GM23338 (cell line): ENCODE measurements at regions not wholly inside any gene's neighbourhood (a gene's known extent, or its start where the extent isn't known, plus 50 kb on each side); places are given as distances from the start of the nearest gene placed in this dataset.

ENCODE experiments used
- ATAC-seq: fragments of 200-7000 bp; cut with Tn5 transposase; 3 replicates; pipeline ENCODE4 v1.9.1; 2020
- DNase-seq: peaks from one replicate; pipeline ENCODE4 v3.0.0-alpha.2; 2015; ENCODE audit warnings: low spot score
- H2AFZ ChIP-seq: fragments of 200-600 bp; sonication (generic); 2 replicates; pipeline ENCODE4 v1.8.0; 2016; ENCODE audit warnings: antibody characterized with exemption, mild to moderate bottlenecking, moderate library complexity
- H3F3A ChIP-seq: fragments of 200-600 bp; sonication (generic); replicated peaks from 2 replicates; pipeline ENCODE4 v1.8.0; 2017; ENCODE audit warnings: antibody characterized with exemption, mixed run types, low read depth
- H3K27ac ChIP-seq: fragments of 200-600 bp; sonication (generic); 2 replicates; pipeline ENCODE4 v1.6.1; 2016; ENCODE audit warnings: low read depth
- H3K27me3 ChIP-seq: fragments of 200-600 bp; sonication (generic); 2 replicates; pipeline ENCODE4 v1.8.0; 2016; ENCODE audit warnings: mild to moderate bottlenecking, mixed run types, moderate library complexity; ENCODE audit not compliant: insufficient read depth
- H3K36me3 ChIP-seq: fragments of 200-600 bp; sonication (generic); 2 replicates; pipeline ENCODE4 v1.8.0; 2016; ENCODE audit warnings: mild to moderate bottlenecking; ENCODE audit not compliant: insufficient read depth
- H3K4me1 ChIP-seq: fragments of 200-600 bp; sonication (generic); 2 replicates; pipeline ENCODE4 v1.8.0; 2016; ENCODE audit warnings: mild to moderate bottlenecking, moderate library complexity; ENCODE audit not compliant: insufficient read depth
- H3K4me2 ChIP-seq: fragments of 200-600 bp; sonication (generic); 2 replicates; pipeline ENCODE4 v1.7.1; 2017; ENCODE audit warnings: mixed run types
- H3K4me3 ChIP-seq: fragments of 200-600 bp; sonication (generic); 2 replicates; pipeline ENCODE4 v1.6.1; 2016; ENCODE audit warnings: mixed run types
- H3K79me2 ChIP-seq: fragments of 200-600 bp; sonication (generic); replicated peaks from 2 replicates; pipeline ENCODE4 v1.8.0; 2017; ENCODE audit warnings: mild to moderate bottlenecking; ENCODE audit not compliant: insufficient read depth
- H3K9me2 ChIP-seq: fragments of 200-600 bp; sonication (generic); 2 replicates; pipeline ENCODE4 v1.8.0; 2017; ENCODE audit not compliant: insufficient read depth
- H4K20me1 ChIP-seq: fragments of 200-600 bp; sonication (generic); replicated peaks from 2 replicates; pipeline ENCODE4 v1.8.0; 2017; ENCODE audit warnings: mild to moderate bottlenecking; ENCODE audit not compliant: insufficient read depth
- H3K27ac Mint-ChIP-seq: 2 replicates; pipeline ENCODE4 v1.8.0; 2020; ENCODE audit warnings: inconsistent platforms, mild to moderate bottlenecking, moderate library complexity, mixed read lengths
- H3K27me3 Mint-ChIP-seq: 3 replicates; pipeline ENCODE4 v1.8.0; 2022; ENCODE audit warnings: low read depth, mild to moderate bottlenecking, moderate library complexity, mixed read lengths, inconsistent platforms; ENCODE audit not compliant: insufficient read depth, poor library complexity
- H3K36me3 Mint-ChIP-seq: 3 replicates; pipeline ENCODE4 v1.8.0; 2021; ENCODE audit warnings: low read depth, mild to moderate bottlenecking, inconsistent platforms, moderate library complexity, mixed read lengths
- H3K4me1 Mint-ChIP-seq: 3 replicates; pipeline ENCODE4 v1.8.0; 2020; ENCODE audit warnings: mild to moderate bottlenecking, inconsistent platforms, mixed read lengths
- H3K4me3 Mint-ChIP-seq: 3 replicates; pipeline ENCODE4 v1.8.0; 2021; ENCODE audit warnings: moderate library complexity, mild to moderate bottlenecking, inconsistent platforms, mixed read lengths
- H3K9me3 Mint-ChIP-seq: 3 replicates; pipeline ENCODE4 v1.8.0; 2020; ENCODE audit warnings: moderate library complexity, mild to moderate bottlenecking, inconsistent platforms, mixed read lengths
- CREB1 ChIP-seq: fragments of 250-450 bp; sonication (Bioruptor Pico); IDR thresholded peaks from 2 replicates; pipeline ENCODE4 v1.5.0; 2020; ENCODE audit warnings: low read depth, mild to moderate bottlenecking, moderate library complexity
- CTCF ChIP-seq, 2 experiments: fragments of 200-600 bp in 1 of 2; sonication (generic) in 1 of 2; conservative IDR thresholded peaks; 2 replicates each; pipeline versions ENCODE4 v1.5.1 to v1.6.1; 2016 to 2017; ENCODE audit warnings: antibody characterized with exemption in 2 of 2, low read depth in 2 of 2, mild to moderate bottlenecking in 2 of 2, moderate library complexity in 1 of 2
- EZH2 ChIP-seq: fragments of 200-600 bp; sonication (generic); IDR thresholded peaks from one replicate; pipeline ENCODE4 v1.8.0; 2017; ENCODE audit warnings: antibody characterized with exemption, mild to moderate bottlenecking, low read depth; ENCODE audit not compliant: unreplicated experiment
- EZH2phosphoT487 ChIP-seq: fragments of 200-600 bp; sonication (generic); IDR thresholded peaks from one replicate; pipeline ENCODE4 v1.8.1; 2018; ENCODE audit warnings: antibody characterized with exemption; ENCODE audit not compliant: unreplicated experiment
- JUNB ChIP-seq: IDR thresholded peaks from one replicate; pipeline ENCODE4 v1.6.1; 2016; ENCODE audit warnings: antibody characterized with exemption; ENCODE audit not compliant: unreplicated experiment
- NANOG ChIP-seq: IDR thresholded peaks from 2 replicates; pipeline ENCODE4 v1.6.1; 2016; ENCODE audit warnings: antibody characterized with exemption, borderline replicate concordance
- POLR2AphosphoS5 ChIP-seq: IDR thresholded peaks from 2 replicates; pipeline ENCODE4 v1.6.1; 2016; ENCODE audit warnings: antibody characterized with exemption, low read depth
- REST ChIP-seq: IDR thresholded peaks from one replicate; pipeline ENCODE4 v1.6.1; 2018; ENCODE audit warnings: antibody characterized with exemption; ENCODE audit not compliant: unreplicated experiment
- STAT1 ChIP-seq: IDR thresholded peaks from one replicate; pipeline ENCODE4 v1.6.1; 2016; ENCODE audit warnings: antibody characterized with exemption; ENCODE audit not compliant: unreplicated experiment
- ZNF114 ChIP-seq: fragments of 250-450 bp; sonication (Bioruptor Pico); IDR thresholded peaks from 2 replicates; pipeline ENCODE4 v1.5.0; 2020; ENCODE audit warnings: mild to moderate bottlenecking, moderate library complexity
- ZNF331 ChIP-seq: fragments of 250-450 bp; sonication (Bioruptor Pico); IDR thresholded peaks from 2 replicates; pipeline ENCODE4 v1.5.0; 2020; ENCODE audit warnings: low read depth, mild to moderate bottlenecking, moderate library complexity
- ZNF462 ChIP-seq: fragments of 250-450 bp; sonication (Bioruptor Pico); IDR thresholded peaks from 2 replicates; pipeline ENCODE4 v1.5.0; 2020; ENCODE audit warnings: mild to moderate bottlenecking, moderate library complexity
- TF ChIP-seq, protein P1 (sequence below): IDR thresholded peaks from 2 replicates; pipeline ENCODE4 v1.6.1; 2016; ENCODE audit warnings: antibody characterized with exemption

DNA sequence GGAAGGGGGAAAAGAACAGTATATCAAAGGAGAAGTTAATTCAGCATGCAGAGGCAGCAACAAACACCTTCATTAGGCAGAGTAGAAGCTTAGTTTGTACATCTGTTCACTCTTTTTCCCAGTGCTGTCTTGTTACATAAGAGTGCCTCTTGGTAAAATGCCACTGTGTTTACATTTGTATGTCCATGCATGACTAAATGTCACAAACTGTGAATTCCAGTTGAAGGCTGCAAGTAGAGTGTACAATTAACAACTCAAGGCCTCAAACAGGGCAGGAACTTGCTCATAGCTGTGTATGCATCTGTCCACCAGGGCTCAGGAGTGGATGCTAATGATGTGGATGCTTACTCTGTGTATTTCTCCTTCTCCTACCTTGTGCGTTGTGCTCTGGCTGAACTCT lies 214.2 kb upstream of the TPM1 start:
- Mint-ChIP-seq H3K4me1 (peaks cover 3% of the 10 kb centered on the region; the same call in 2 of the 3 replicates), H3K9me3 (no peaks in the 10 kb centered on the region), H3K36me3 (no peaks in the 10 kb centered on the region), H3K27ac (no peak overlapping the region), H3K4me3 (no peak overlapping the region), H3K27me3 (no peaks in the 10 kb centered on the region)
- Histone ChIP-seq H3K36me3 (no peaks in the 10 kb centered on the region), H3F3A (no peaks in the 10 kb centered on the region), H3K4me2 (no peak overlapping the region), H3K9me2 (peaks cover 18% of the 10 kb centered on the region; the same call in 1 of the 2 replicates), H3K27ac (no peak overlapping the region), H3K4me1 (no peaks in the 10 kb centered on the region), H2AFZ (no peak overlapping the region), H4K20me1 (no peaks in the 10 kb centered on the region), H3K27me3 (no peaks in the 10 kb centered on the region), H3K79me2 (no peaks in the 10 kb centered on the region), H3K4me3 (no peak overlapping the region)
- no peak for DNase-seq
- TF ChIP-seq ZNF462 (no peak), POLR2AphosphoS5 (no peak), EZH2 (no peak), EZH2phosphoT487 (no peak), ZNF114 (CRISPR knock-in tag) (no peak), STAT1 (no peak), CTCF (conservative IDR thresholded peaks at IDR 0.05; ENCODE audit: low read depth in 2 of 2) (no peak), JUNB (no peak), CREB1 (CRISPR knock-in tag) (no peak), NANOG (no peak), ZNF331 (CRISPR knock-in tag) (no peak), REST (no peak)
- TF ChIP-seq, protein P1, sequence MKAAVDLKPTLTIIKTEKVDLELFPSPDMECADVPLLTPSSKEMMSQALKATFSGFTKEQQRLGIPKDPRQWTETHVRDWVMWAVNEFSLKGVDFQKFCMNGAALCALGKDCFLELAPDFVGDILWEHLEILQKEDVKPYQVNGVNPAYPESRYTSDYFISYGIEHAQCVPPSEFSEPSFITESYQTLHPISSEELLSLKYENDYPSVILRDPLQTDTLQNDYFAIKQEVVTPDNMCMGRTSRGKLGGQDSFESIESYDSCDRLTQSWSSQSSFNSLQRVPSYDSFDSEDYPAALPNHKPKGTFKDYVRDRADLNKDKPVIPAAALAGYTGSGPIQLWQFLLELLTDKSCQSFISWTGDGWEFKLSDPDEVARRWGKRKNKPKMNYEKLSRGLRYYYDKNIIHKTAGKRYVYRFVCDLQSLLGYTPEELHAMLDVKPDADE, result no peak
- ATAC-seq, result no peak
